ENCODE measurements at regions not wholly inside any gene's neighbourhood (a gene's known extent, or its start where the extent isn't known, plus 50 kb on each side); places are given as distances from the start of the nearest gene placed in this dataset.

DNA sequence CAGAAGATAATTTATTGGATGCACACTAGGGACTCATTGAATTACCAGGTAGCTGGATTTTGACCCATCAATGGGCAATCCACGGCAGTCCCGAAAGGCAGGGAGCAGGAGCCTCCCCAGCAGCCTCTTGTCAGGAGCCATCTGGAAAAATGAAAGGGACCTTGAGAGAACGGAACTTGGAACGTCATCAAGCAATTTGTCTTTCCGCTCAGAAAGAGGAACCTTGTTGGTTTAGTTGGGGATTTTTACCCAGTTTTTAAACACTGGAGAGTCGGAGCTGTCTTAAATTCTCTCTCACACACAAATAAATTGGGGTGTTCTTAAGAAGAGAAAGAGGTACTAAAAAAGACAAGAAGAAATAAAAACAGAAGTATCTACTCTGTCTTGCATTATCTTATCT lies 1351.7 kb upstream of the TMEM132C start:
- TF ChIP-seq EZH2 (IDR thresholded peaks at IDR 0.05; ENCODE audit: borderline replicate concordance, low read length): no peak
- TF ChIP-seq, protein P1, sequence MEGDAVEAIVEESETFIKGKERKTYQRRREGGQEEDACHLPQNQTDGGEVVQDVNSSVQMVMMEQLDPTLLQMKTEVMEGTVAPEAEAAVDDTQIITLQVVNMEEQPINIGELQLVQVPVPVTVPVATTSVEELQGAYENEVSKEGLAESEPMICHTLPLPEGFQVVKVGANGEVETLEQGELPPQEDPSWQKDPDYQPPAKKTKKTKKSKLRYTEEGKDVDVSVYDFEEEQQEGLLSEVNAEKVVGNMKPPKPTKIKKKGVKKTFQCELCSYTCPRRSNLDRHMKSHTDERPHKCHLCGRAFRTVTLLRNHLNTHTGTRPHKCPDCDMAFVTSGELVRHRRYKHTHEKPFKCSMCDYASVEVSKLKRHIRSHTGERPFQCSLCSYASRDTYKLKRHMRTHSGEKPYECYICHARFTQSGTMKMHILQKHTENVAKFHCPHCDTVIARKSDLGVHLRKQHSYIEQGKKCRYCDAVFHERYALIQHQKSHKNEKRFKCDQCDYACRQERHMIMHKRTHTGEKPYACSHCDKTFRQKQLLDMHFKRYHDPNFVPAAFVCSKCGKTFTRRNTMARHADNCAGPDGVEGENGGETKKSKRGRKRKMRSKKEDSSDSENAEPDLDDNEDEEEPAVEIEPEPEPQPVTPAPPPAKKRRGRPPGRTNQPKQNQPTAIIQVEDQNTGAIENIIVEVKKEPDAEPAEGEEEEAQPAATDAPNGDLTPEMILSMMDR (IDR thresholded peaks at IDR 0.05; ENCODE audit: low read length): no peak
